ENCODE measurements at regions not wholly inside any gene's neighbourhood (a gene's known extent, or its start where the extent isn't known, plus 50 kb on each side); places are given as distances from the start of the nearest gene placed in this dataset.
A peak's percentile ranks its signal among the peaks of the same experiment; 100 is the strongest.
"Not testable (repeated sequence)": the region's sequence is repeated elsewhere in the genome, so short reads cannot be mapped to it uniquely, and the experiment has no call there.

DNA sequence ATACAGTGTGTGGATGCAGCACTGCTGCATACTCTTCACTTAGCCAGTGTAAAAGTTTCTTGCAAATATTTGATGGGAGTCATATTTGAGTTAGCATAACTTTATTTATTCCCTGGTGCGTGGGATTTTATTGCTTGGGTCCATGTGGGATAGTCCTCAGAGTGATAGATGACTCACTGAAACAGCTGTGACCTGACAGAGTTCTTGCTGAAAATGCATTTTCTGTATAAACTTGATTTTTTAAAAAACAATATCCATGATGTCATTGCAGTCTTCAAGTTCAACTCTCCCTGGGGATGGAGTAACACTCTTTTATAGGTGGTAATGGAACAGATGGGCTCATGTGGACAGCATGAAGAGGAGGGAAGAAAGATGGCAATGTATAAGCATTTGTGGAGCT, 310.0 kb downstream of the PPP1R3A start:
- H3K27me3 ChIP-seq: no peaks in the 10 kb centered on the region
- no peak for TF ChIP-seq POLR2A (IDR thresholded peaks at IDR 0.05)
- TF ChIP-seq, protein P1, sequence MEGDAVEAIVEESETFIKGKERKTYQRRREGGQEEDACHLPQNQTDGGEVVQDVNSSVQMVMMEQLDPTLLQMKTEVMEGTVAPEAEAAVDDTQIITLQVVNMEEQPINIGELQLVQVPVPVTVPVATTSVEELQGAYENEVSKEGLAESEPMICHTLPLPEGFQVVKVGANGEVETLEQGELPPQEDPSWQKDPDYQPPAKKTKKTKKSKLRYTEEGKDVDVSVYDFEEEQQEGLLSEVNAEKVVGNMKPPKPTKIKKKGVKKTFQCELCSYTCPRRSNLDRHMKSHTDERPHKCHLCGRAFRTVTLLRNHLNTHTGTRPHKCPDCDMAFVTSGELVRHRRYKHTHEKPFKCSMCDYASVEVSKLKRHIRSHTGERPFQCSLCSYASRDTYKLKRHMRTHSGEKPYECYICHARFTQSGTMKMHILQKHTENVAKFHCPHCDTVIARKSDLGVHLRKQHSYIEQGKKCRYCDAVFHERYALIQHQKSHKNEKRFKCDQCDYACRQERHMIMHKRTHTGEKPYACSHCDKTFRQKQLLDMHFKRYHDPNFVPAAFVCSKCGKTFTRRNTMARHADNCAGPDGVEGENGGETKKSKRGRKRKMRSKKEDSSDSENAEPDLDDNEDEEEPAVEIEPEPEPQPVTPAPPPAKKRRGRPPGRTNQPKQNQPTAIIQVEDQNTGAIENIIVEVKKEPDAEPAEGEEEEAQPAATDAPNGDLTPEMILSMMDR (IDR thresholded peaks at IDR 0.05): no peak
- ATAC-seq: no peak
- intact Hi-C loops (cut with DNase I): no loop called here
- no peaks in the 10 kb centered on the region for H3K9me3 ChIP-seq
- DNase-seq: no peak
- no peaks in the 10 kb centered on the region for H3K36me3 ChIP-seq
- H3K27ac ChIP-seq: no peak overlapping the region
- no peaks in the 10 kb centered on the region for H3K4me1 ChIP-seq
- no peak overlapping the region for H3K4me3 ChIP-seq
- 45% methylated on average over 1 of the region's 1 CpG for WGBS (ENCODE audit: insufficient coverage, low coverage, low lambda C conversion rate, missing lambda C conversion rate)

DNA sequence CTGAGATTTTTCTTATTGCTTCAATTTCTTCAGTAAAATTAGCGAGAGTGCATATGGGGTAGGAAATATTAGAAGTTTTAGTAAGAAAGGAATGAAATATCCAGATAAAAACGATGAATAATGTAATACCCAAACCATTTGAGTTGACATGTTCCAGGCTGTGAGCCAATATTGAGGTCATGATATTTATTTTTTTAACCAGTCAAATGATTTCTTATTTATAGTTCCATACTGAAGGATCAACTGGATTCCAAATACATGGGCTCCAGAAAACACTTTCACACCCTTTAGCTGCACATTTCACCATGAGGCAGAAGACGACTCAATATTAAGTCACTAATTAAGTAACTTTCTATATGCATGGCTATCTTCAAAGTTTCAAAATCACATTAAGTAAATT, 312.5 kb downstream of the PPP1R3A start:
- TF ChIP-seq POLR2A (IDR thresholded peaks at IDR 0.05): no peak
- TF ChIP-seq, protein P1 (IDR thresholded peaks at IDR 0.05): no peak
- H3K27ac ChIP-seq: no peak overlapping the region
- ATAC-seq (no peak), DNase-seq (no peak)
- H3K36me3 ChIP-seq: no peaks in the 10 kb centered on the region
- no peaks in the 10 kb centered on the region for H3K9me3 ChIP-seq
- no peaks in the 10 kb centered on the region for H3K27me3 ChIP-seq
- 38% methylated on average over 3 of the region's 3 CpGs for WGBS (ENCODE audit: insufficient coverage, low coverage, low lambda C conversion rate, missing lambda C conversion rate)
- H3K4me3 ChIP-seq: no peak overlapping the region
- intact Hi-C loops (cut with DNase I): no loop called here
- no peaks in the 10 kb centered on the region for H3K4me1 ChIP-seq

DNA sequence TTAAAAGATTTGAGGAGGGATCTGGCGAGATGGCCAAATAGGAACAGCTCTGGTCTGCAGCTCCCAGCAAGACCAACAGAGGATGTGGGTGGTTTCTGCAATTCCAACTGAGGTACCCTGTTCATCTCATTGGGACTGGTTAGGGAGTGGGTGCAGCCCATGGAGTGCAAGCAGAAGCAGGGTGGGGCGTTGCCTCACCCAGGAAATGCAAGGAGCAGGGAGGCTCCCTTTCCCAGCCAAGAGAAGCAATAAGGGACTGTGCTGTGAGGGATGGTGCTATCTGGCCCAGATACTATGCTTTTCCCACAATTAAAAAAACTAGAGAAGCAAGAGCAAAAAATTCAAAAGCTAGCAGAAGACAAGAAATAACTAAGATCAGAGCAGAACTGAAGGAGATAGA, 318.4 kb downstream of the PPP1R3A start:
- H3K36me3 ChIP-seq; DNase-seq; H3K27ac ChIP-seq; H3K9me3 ChIP-seq; intact Hi-C loops (cut with DNase I); ATAC-seq; H3K4me1 ChIP-seq; H3K27me3 ChIP-seq; H3K4me3 ChIP-seq: not testable (repeated sequence)
- 25% methylated on average over 2 of the region's 2 CpGs for WGBS (ENCODE audit: insufficient coverage, low coverage, low lambda C conversion rate, missing lambda C conversion rate)

DNA sequence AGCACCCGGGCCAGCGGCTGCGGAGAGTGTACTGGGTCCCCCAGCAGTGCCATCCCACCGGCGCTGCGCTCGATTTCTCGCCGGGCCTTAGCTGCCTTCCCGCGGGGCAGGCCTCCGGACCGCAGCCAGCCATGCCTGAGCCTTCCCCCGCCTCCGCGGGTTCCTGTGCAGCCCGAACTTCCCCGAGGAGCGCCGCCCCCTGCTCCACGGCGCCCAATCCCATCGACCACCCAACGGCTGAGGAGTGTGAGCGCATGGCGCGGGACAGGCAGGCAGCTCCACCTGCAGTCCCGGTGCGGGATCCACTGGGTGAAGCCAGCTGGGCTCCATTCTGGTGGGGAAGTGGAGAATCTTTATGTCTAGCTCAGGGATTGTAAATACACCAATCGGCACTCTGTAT, 325.4 kb downstream of the PPP1R3A start:
- WGBS (ENCODE audit: insufficient coverage, low coverage, low lambda C conversion rate, missing lambda C conversion rate): no CpG with 5 or more reads among the region's 30 CpGs
- DNase-seq: peak in 2 of 3 donors; percentile 16 to 47

DNA sequence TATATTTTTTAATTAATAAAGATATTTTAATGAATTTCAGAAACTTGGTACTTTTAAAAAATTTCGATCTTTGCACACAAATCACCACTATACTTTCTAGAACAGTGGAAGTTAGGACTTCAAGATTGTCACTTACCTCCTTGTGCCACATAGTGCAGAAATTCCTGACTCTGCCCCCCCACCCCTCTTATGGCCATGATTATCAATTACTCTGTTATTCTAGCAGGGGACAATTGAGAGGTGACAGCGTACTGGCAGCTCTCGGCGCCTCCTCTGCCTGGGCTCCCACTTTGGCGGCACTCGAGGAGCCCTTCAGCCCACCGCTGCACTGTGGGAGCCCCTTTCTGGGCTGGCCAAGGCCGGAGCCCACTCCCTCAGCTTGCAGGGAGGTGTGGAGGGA, 325.9 kb downstream of the PPP1R3A start:
- WGBS (ENCODE audit: insufficient coverage, low coverage, low lambda C conversion rate, missing lambda C conversion rate): 93% methylated on average over 8 of the region's 8 CpGs
- ATAC-seq; H3K27ac ChIP-seq; DNase-seq; H3K36me3 ChIP-seq; H3K4me3 ChIP-seq; intact Hi-C loops (cut with DNase I); H3K4me1 ChIP-seq; H3K9me3 ChIP-seq; H3K27me3 ChIP-seq: not testable (repeated sequence)

More for the DNA sequence above, 325.4 kb downstream of the PPP1R3A start:
- H3K9me3 ChIP-seq; ATAC-seq; H3K27me3 ChIP-seq; H3K36me3 ChIP-seq; intact Hi-C loops (cut with DNase I); H3K27ac ChIP-seq; H3K4me3 ChIP-seq; H3K4me1 ChIP-seq: not testable (repeated sequence)

DNA sequence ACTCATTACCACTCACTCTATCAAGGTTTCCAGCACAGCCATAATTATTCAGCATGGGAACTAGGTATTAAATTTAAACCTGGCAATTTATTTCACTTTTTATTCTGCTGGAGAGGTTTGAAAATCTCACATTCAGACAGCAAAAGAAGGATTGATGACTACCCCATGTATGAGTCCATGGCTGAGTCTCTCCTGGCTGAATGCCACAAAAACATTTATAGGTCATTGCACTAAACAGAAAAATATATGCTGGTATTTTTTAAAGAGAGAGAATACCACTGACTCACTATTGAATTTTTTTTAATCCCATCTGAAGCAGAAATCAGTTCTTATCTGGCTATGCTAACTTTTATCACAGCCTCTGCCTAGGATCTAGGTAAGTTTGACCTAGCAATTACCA, 336.3 kb downstream of the PPP1R3A start:
- H3K27ac ChIP-seq: no peak overlapping the region
- no peaks in the 10 kb centered on the region for H3K9me3 ChIP-seq
- H3K36me3 ChIP-seq: no peaks in the 10 kb centered on the region
- no peaks in the 10 kb centered on the region for H3K27me3 ChIP-seq
- H3K4me1 ChIP-seq: no peaks in the 10 kb centered on the region
- no peak for ATAC-seq
- TF ChIP-seq POLR2A (IDR thresholded peaks at IDR 0.05): no peak
- intact Hi-C loops (cut with DNase I): no loop called here
- DNase-seq: no peak
- H3K4me3 ChIP-seq: no peak overlapping the region

DNA sequence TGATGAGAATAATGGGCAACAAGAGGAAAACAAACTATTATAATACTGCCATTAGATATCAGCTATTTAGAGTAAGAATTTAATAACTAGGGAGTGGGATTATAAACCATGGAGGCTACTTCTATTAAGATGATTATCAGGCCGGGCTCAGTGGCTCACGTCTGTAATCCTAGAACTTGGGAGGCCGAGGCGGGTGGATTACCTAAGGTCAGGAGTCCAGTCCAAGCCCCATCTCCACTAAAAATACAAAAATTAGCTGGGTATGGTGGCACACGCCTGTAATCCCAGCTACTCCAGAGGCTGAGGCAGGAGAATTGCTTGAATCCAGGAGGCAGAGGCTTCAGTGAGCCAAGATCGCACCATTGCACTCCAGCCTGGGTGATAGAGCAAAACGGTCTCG, 355.6 kb downstream of the PPP1R3A start:
- H3K4me3 ChIP-seq; H3K9me3 ChIP-seq; H3K27ac ChIP-seq; H3K27me3 ChIP-seq; H3K36me3 ChIP-seq; intact Hi-C loops (cut with DNase I); ATAC-seq; H3K4me1 ChIP-seq; DNase-seq: not testable (repeated sequence)
- 56% methylated on average over 8 of the region's 8 CpGs for WGBS (ENCODE audit: insufficient coverage, low coverage, low lambda C conversion rate, missing lambda C conversion rate)
